Stomach (tissue), 8 donors: ENCODE measurements at regions not wholly inside any gene's neighbourhood (a gene's known extent, or its start where the extent isn't known, plus 50 kb on each side); places are given as distances from the start of the nearest gene placed in this dataset.
A peak's percentile ranks its signal among the peaks of the same experiment; 100 is the strongest.
"Not testable (repeated sequence)": the region's sequence is repeated elsewhere in the genome, so short reads cannot be mapped to it uniquely, and the experiment has no call there.

Experiments
- DNase-seq, 2 donors: peaks; one replicate each; pipeline versions ENCODE4 v3.0.0 to v3.0.0-alpha.2; 2013 to 2019
- H3K27ac ChIP-seq, 5 donors: fragments of 200-600 bp in 4 of 5; sonication (generic) in 4 of 5; one replicate each; pipeline ENCODE4 v1.5.1; 2013 to 2019; ENCODE audit warnings: mild to moderate bottlenecking in 1 of 5, moderate library complexity in 1 of 5
- H3K27me3 ChIP-seq, 3 donors: fragments of 200-600 bp; sonication (generic); one replicate each; pipeline ENCODE4 v1.5.1; 2017 to 2019; ENCODE audit warnings: mixed run types in 1 of 3
- H3K36me3 ChIP-seq, 4 donors: fragments of 200-600 bp; sonication (generic); 1 replicate in 3 of 4; 2 replicates in 1 of 4; pipeline ENCODE4 v1.5.1; 2016 to 2019
- H3K4me1 ChIP-seq, 4 donors: fragments of 200-600 bp; sonication (generic); one replicate each; pipeline ENCODE4 v1.5.1; 2016 to 2019
- H3K4me3 ChIP-seq, 4 donors: fragments of 200-600 bp; sonication (generic) in 3 of 4; one replicate each; pipeline ENCODE4 v1.5.1; 2016 to 2019; ENCODE audit warnings: mild to moderate bottlenecking in 1 of 4
- H3K9me3 ChIP-seq, 4 donors: fragments of 200-600 bp; sonication (generic); one replicate each; pipeline ENCODE4 v1.5.1; 2016 to 2019
- EP300 ChIP-seq: sonication (generic); formaldehyde crosslinking; IDR thresholded peaks from one replicate; pipeline ENCODE4 v1.6.1; 2017; ENCODE audit warnings: antibody characterized with exemption
- POLR2A ChIP-seq, 4 donors: fragments of 450-650 bp; IDR thresholded peaks; one replicate each; pipeline ENCODE4 v1.6.1; 2016; ENCODE audit warnings: antibody characterized with exemption in 4 of 4, control low read depth in 2 of 4, mild to moderate bottlenecking in 1 of 4, moderate library complexity in 1 of 4
- POLR2AphosphoS5 ChIP-seq, 3 donors: sonication (generic); formaldehyde crosslinking; IDR thresholded peaks; one replicate each; pipeline ENCODE4 v1.6.1; 2016; ENCODE audit warnings: antibody characterized with exemption in 3 of 3
- whole genome bisulfite sequencing, 5 donors: extraction: QIAGEN DNeasy Blood & Tissue Kit in 3 of 5; methylation state at CpG; one replicate each; pipeline versions ENCODE4 v1.1.5 to v1.1.7; 2013 to 2018; 5-methylcytosine and 5-hydroxymethylcytosine counted together
- intact Hi-C: fragments of 100-400 bp; cut with DNase I; formaldehyde crosslinking; loops from one replicate; pipeline ENCODE4 v1.15.1; 2023; ENCODE audit warnings: low total_unique reads
- TF ChIP-seq, protein P1 (sequence below), 7 experiments: fragments of 450-650 bp in 4 of 7; fragments of 200-600 bp in 3 of 7; sonication (generic) in 3 of 7; IDR thresholded peaks; one replicate each; pipeline ENCODE4 v1.5.1; 2016 to 2019; ENCODE audit warnings: antibody characterized with exemption in 7 of 7, control low read depth in 2 of 7, mild to moderate bottlenecking in 1 of 7
- donor health status: healthy with polysubstance abuse.
- donor health status: Bipolar disorder and iron deficiency.
- donor health status: healthy.

DNA sequence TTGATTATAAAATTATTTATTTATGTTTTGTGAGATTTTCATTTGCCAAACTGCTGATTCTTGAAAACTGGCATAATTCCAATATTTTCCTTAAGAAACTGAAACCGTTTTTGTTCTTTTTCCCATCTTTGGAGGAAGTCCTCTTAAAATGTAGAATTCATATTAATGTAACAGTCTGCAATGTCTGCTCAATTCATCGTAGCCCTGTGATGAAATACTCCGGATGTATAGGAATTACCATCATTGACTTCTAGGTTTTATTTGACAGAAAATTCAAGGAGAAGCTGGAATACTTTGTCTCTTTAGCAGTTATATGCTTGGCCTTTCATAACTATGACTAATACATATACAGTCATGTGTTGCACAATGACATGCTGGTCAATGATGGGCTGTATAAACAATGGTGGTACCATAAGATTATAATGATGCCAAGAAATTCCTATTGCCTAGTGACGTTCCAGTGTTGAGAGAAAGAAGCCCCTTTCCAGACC, 185.0 kb upstream of the GPRIN3 start:
- H3K4me3 ChIP-seq, result no peak overlapping the region
- 68 to 77% (median 70%) methylated on average over 4 of the region's 4 CpGs for WGBS, 5 donors
- no peaks in the 10 kb centered on the region for H3K9me3 ChIP-seq
- H3K27ac ChIP-seq, result peak overlapping the region in 2 of 5 donors; percentile 6 to 32
- no peak for DNase-seq
- H3K36me3 ChIP-seq, result no peaks in the 10 kb centered on the region
- intact Hi-C loops, result no loop called here
- peaks cover 4 to 20% (median 6%) of the 10 kb centered on the region in 4 donors for H3K4me1 ChIP-seq
- no peaks in the 10 kb centered on the region for H3K27me3 ChIP-seq
- TF ChIP-seq, protein P1, sequence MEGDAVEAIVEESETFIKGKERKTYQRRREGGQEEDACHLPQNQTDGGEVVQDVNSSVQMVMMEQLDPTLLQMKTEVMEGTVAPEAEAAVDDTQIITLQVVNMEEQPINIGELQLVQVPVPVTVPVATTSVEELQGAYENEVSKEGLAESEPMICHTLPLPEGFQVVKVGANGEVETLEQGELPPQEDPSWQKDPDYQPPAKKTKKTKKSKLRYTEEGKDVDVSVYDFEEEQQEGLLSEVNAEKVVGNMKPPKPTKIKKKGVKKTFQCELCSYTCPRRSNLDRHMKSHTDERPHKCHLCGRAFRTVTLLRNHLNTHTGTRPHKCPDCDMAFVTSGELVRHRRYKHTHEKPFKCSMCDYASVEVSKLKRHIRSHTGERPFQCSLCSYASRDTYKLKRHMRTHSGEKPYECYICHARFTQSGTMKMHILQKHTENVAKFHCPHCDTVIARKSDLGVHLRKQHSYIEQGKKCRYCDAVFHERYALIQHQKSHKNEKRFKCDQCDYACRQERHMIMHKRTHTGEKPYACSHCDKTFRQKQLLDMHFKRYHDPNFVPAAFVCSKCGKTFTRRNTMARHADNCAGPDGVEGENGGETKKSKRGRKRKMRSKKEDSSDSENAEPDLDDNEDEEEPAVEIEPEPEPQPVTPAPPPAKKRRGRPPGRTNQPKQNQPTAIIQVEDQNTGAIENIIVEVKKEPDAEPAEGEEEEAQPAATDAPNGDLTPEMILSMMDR (IDR thresholded peaks at IDR 0.05), result no peak
- TF ChIP-seq EP300, result no peak
- no peak for TF ChIP-seq POLR2A (IDR thresholded peaks at IDR 0.05)
- TF ChIP-seq POLR2AphosphoS5 (IDR thresholded peaks at IDR 0.05), result no peak

DNA sequence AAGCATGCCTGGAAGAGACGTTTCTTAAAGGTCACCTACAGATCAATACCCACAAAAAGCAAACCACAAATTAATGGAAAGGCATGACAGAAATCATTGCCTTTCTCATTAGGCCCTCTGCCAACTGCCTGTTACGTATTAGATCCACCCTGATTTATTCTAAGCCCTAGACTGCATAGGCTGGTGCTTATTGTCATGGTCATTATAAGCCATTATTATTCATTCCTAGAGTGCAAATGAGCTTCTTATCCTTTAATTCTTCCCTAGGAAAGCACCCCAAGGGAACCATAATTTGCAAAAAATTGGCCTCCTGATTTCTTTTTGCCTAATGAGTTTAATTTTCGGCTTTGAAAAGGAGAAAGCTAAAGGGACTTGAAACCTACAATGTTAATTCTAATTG, 184.2 kb upstream of the GPRIN3 start:
- Histone ChIP-seq H3K36me3 (no peaks in the 10 kb centered on the region), H3K27me3 (no peaks in the 10 kb centered on the region), H3K9me3 (no peaks in the 10 kb centered on the region), H3K4me3 (no peak overlapping the region), H3K27ac (no peak overlapping the region), H3K4me1 (peaks cover 0 to 20% (median 4%) of the 10 kb centered on the region in 4 donors)
- WGBS, 5 donors, result 55 to 61% (median 56%) methylated on average over 3 of the region's 3 CpGs
- DNase-seq, result no peak
- no peak for TF ChIP-seq POLR2AphosphoS5 (IDR thresholded peaks at IDR 0.05)
- TF ChIP-seq, protein P1 (IDR thresholded peaks at IDR 0.05), result no peak
- TF ChIP-seq EP300, result no peak
- TF ChIP-seq POLR2A (IDR thresholded peaks at IDR 0.05), result no peak
- intact Hi-C loops, result no loop called here

DNA sequence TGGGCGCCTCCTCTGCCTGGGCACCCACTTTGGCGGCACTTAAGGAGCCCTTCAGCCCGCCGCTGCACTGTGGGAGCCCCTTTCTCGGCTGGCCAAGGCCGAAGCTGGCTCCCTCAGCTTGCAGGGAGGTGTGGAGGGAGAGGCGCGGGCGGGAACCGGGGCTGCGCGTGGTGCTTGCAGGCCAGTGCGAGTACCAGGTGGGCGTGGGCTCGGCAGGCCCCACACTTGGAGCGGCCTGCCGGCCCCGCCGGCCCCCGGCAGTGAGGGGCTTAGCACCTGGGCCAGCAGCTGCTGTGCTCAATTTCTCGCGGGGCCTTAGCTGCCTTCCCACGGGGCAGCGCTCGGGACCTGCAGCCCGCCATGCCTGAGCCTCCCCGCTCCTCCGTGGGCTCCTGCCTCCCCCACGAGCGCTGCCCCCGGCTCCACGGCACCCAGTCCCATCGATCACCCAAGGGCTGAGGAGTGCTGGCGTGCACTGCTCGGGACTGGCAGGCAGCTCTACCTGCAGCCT, 182.4 kb upstream of the GPRIN3 start:
- intact Hi-C loops, result not testable (repeated sequence)
- 90 to 99% (median 97%) methylated on average over 16 to 35 of the region's 35 CpGs for WGBS, 5 donors

DNA sequence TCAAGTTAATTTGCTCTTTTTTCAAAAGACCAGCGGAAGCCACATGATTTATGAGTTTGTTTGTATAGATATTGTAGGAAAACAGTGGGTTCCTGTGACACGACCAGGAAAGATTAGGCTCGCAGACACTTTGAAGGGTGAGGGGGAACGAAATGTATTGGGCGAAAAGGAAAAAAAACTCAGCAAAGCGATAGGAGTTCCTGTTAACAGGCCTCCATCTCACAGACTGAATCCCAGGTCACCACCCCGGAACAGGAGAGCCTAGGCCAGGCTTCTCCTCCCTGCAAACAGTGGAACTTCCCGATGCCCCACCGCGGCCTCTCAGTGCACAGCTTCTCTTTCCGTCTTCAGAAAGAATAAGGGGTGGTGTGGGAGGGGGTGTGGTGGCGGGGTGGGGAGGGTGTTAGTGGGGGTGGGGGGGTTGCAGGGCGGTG, 181.8 kb upstream of the GPRIN3 start:
- 24 to 58% (median 34%) methylated on average over 12 to 13 of the region's 13 CpGs for WGBS, 5 donors
- Histone ChIP-seq H3K4me1 (peaks cover 0 to 20% (median 4%) of the 10 kb centered on the region in 4 donors), H3K4me3 (no peak overlapping the region), H3K36me3 (no peaks in the 10 kb centered on the region), H3K27ac (peak overlapping the region in 2 of 5 donors; percentile 35 to 53), H3K9me3 (no peaks in the 10 kb centered on the region), H3K27me3 (no peaks in the 10 kb centered on the region)
- TF ChIP-seq, protein P1 (IDR thresholded peaks at IDR 0.05), result no peak
- TF ChIP-seq EP300, result no peak
- TF ChIP-seq POLR2AphosphoS5 (IDR thresholded peaks at IDR 0.05), result no peak
- TF ChIP-seq POLR2A (IDR thresholded peaks at IDR 0.05), result no peak
- peak in 1 of 2 donors; percentile 53 for DNase-seq
- intact Hi-C loops, result no loop called here

More for the DNA sequence above, 182.4 kb upstream of the GPRIN3 start:
- peak overlapping the region in 2 of 5 donors; percentile 35 to 53 for H3K27ac ChIP-seq
- not testable (repeated sequence) for H3K36me3 ChIP-seq, H3K9me3 ChIP-seq, DNase-seq, H3K4me3 ChIP-seq, H3K27me3 ChIP-seq
- H3K4me1 ChIP-seq, result peaks cover 0 to 20% (median 4%) of the 10 kb centered on the region in 4 donors

DNA sequence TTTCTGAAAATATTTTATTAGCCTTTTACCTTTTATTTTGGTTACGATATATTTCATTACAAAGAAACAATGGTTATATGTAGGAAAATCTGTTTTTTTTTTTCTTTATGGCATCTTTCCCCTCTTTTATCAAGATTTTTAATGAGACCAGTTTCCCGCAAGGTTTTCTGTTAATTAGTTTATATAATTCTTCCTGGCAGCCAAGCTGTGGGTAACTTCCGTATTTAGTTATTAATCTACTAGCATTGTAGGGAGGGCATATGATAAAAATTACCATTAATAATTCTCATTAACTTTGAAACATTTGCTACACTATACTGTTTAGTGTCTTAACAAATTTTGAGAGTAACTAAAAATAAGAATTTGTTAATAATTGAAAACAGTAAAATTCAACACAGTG, 181.1 kb upstream of the GPRIN3 start:
- WGBS, 5 donors, result 33 to 62% (median 40%) methylated on average over 3 of the region's 3 CpGs
- H3K27me3 ChIP-seq, result no peaks in the 10 kb centered on the region
- H3K36me3 ChIP-seq, result no peaks in the 10 kb centered on the region
- intact Hi-C loops, result no loop called here
- no peak overlapping the region for H3K4me3 ChIP-seq
- no peaks in the 10 kb centered on the region for H3K9me3 ChIP-seq
- TF ChIP-seq, protein P1 (IDR thresholded peaks at IDR 0.05), result no peak
- peaks cover 0 to 20% (median 4%) of the 10 kb centered on the region in 4 donors for H3K4me1 ChIP-seq
- DNase-seq, result no peak
- H3K27ac ChIP-seq, result peak overlapping the region in 1 of 5 donors; percentile 7
